ENCODE measurements at regions not wholly inside any gene's neighbourhood (a gene's known extent, or its start where the extent isn't known, plus 50 kb on each side); places are given as distances from the start of the nearest gene placed in this dataset.
"Not testable (repeated sequence)": the region's sequence is repeated elsewhere in the genome, so short reads cannot be mapped to it uniquely, and the experiment has no call there.

GRCh38 chrX:46087310-46087709, 457.9 kb downstream of the ZNF674 start:
- not testable (repeated sequence) for TF ChIP-seq ZMYM4 (CRISPR knock-in tag; IDR thresholded peaks at IDR 0.05); MAX (IDR thresholded peaks at IDR 0.05); MBD4 (IDR thresholded peaks at IDR 0.05; ENCODE audit: borderline replicate concordance, low read length); ZZZ3 (CRISPR knock-in tag; IDR thresholded peaks at IDR 0.05; ENCODE audit: borderline replicate concordance); ZNF260 (CRISPR knock-in tag; IDR thresholded peaks at IDR 0.05; ENCODE audit: borderline replicate concordance, low read depth); NR2C2 (CRISPR knock-in tag; IDR thresholded peaks at IDR 0.05; ENCODE audit: borderline replicate concordance); IKZF5 (CRISPR knock-in tag; IDR thresholded peaks at IDR 0.05); CTCF (CRISPR knock-in tag; IDR thresholded peaks at IDR 0.05); SP1 (IDR thresholded peaks at IDR 0.05); SP1 (CRISPR knock-in tag; IDR thresholded peaks at IDR 0.05)
